ENCODE measurements at regions not wholly inside any gene's neighbourhood (a gene's known extent, or its start where the extent isn't known, plus 50 kb on each side); places are given as distances from the start of the nearest gene placed in this dataset.

DNA sequence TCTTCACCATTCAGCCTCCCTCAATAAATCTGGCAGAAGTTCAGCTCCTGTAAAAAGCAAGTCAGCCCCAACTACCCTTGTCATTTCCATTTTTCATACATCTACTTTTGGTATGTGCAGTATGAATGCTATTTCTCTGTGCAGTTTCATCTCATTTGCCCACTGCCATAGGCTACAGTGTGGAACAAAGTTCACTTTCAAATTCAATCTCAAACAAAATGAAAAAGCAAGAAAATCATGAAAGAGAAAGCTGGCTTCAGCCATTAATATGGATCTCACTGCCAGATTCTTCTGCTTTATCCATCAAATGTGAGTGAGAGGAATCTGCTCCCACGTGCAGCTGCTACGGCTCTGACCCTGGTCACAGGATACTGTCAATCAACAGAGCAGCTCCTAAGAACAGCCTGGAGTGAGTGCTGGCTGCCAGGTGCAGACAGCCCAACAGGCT is 494.2 kb downstream of the ZNF608 start:
- Histone ChIP-seq H3K9ac (ENCODE audit: insufficient read depth, low read depth, low read length) (no peak overlapping the region), H4K20me1 (ENCODE audit: insufficient read depth, low read length) (no peaks in the 10 kb centered on the region), H3K4me1 (ENCODE audit: insufficient read depth, low read length) (no peaks in the 10 kb centered on the region), H3K9me3 (ENCODE audit: low read length) (peaks cover 8% of the 10 kb centered on the region; the same call in 1 of the 2 replicates), H3K79me2 (ENCODE audit: insufficient read depth, low read length) (no peaks in the 10 kb centered on the region), H3K27me3 (ENCODE audit: control insufficient read depth in 1 of 2, insufficient read depth in 2 of 2, low read length in 2 of 2) (no peaks in the 10 kb centered on the region), H2AFZ (ENCODE audit: low read length) (no peak overlapping the region), H3K27ac (ENCODE audit: extremely low read length, insufficient read depth, low read length) (no peak overlapping the region), H3K36me3 (replicated peaks in 1 of 2; ENCODE audit: control insufficient read depth in 1 of 2, insufficient read depth in 2 of 2, low read length in 2 of 2) (no peaks in the 10 kb centered on the region), H3K4me3 (replicated peaks in 1 of 3; ENCODE audit: insufficient read depth in 1 of 3, low read depth in 2 of 3, low read length in 3 of 3) (no peak overlapping the region), H3K4me2 (ENCODE audit: low read depth, low read length) (no peak overlapping the region)
- ChIA-PET POLR2A (no interaction called here), CTCF (ENCODE audit: low intra/inter-chr PET ratio, low total read pairs) (no interaction called here)
- intact Hi-C loops (cut with micrococcal nuclease; ENCODE audit: unreplicated experiment) (no loop called here), in situ Hi-C loops (cut with HindIII; ENCODE audit: extremely low pct_ligation_motif_present, low pct_unique_long_range_greater_than_20kb) (no loop called here)
- FAIRE-seq (no peak), DNase-seq (ENCODE audit: low spot score) (no peak), ATAC-seq (no peak)
- WGBS (ENCODE audit: low lambda C conversion rate), result 0% methylated on average over 2 of the region's 2 CpGs
- BruUV-seq (replicated peaks), result no TSS peak
- no peak for TF ChIP-seq ATAD3A (CRISPR knock-in tag; IDR thresholded peaks at IDR 0.05)
- TF ChIP-seq FOXJ3 (CRISPR knock-in tag; IDR thresholded peaks at IDR 0.05; ENCODE audit: borderline replicate concordance), result no peak
- no peak for TF ChIP-seq MAFG (CRISPR knock-in tag; IDR thresholded peaks at IDR 0.05)
- TF ChIP-seq ZNF660 (CRISPR knock-in tag; IDR thresholded peaks at IDR 0.05; ENCODE audit: borderline replicate concordance, low read depth), result no peak
- no peak for TF ChIP-seq ZNF256 (CRISPR knock-in tag; conservative IDR thresholded peaks at IDR 0.05)
- TF ChIP-seq ZNF749 (CRISPR knock-in tag; IDR thresholded peaks at IDR 0.05; ENCODE audit: borderline replicate concordance), result no peak
- TF ChIP-seq, protein P1, sequence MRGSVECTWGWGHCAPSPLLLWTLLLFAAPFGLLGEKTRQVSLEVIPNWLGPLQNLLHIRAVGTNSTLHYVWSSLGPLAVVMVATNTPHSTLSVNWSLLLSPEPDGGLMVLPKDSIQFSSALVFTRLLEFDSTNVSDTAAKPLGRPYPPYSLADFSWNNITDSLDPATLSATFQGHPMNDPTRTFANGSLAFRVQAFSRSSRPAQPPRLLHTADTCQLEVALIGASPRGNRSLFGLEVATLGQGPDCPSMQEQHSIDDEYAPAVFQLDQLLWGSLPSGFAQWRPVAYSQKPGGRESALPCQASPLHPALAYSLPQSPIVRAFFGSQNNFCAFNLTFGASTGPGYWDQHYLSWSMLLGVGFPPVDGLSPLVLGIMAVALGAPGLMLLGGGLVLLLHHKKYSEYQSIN (CRISPR knock-in tag; IDR thresholded peaks at IDR 0.05; ENCODE audit: borderline replicate concordance), result no peak
- TF ChIP-seq, protein P2, sequence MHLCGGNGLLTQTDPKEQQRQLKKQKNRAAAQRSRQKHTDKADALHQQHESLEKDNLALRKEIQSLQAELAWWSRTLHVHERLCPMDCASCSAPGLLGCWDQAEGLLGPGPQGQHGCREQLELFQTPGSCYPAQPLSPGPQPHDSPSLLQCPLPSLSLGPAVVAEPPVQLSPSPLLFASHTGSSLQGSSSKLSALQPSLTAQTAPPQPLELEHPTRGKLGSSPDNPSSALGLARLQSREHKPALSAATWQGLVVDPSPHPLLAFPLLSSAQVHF (CRISPR knock-in tag; IDR thresholded peaks at IDR 0.05), result no peak
- no peak for TF ChIP-seq ZBTB42 (CRISPR knock-in tag; IDR thresholded peaks at IDR 0.05)
- no peak for TF ChIP-seq ZFP82 (CRISPR knock-in tag; IDR thresholded peaks at IDR 0.05; ENCODE audit: borderline replicate concordance)
- no peak for TF ChIP-seq ZNF317 (CRISPR knock-in tag; IDR thresholded peaks at IDR 0.05)
- no peak for TF ChIP-seq ZNF570 (CRISPR knock-in tag; IDR thresholded peaks at IDR 0.05; ENCODE audit: borderline replicate concordance)
- TF ChIP-seq, protein P3, sequence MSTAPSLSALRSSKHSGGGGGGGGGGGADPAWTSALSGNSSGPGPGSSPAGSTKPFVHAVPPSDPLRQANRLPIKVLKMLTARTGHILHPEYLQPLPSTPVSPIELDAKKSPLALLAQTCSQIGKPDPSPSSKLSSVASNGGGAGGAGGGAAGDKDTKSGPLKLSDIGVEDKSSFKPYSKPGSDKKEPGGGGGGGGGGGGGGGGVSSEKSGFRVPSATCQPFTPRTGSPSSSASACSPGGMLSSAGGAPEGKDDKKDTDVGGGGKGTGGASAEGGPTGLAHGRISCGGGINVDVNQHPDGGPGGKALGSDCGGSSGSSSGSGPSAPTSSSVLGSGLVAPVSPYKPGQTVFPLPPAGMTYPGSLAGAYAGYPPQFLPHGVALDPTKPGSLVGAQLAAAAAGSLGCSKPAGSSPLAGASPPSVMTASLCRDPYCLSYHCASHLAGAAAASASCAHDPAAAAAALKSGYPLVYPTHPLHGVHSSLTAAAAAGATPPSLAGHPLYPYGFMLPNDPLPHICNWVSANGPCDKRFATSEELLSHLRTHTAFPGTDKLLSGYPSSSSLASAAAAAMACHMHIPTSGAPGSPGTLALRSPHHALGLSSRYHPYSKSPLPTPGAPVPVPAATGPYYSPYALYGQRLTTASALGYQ (CRISPR knock-in tag; IDR thresholded peaks at IDR 0.05), result no peak
- no peak for TF ChIP-seq FOXM1 (CRISPR knock-in tag; IDR thresholded peaks at IDR 0.05)
- TF ChIP-seq HOXD1 (CRISPR knock-in tag; IDR thresholded peaks at IDR 0.05), result no peak
- TF ChIP-seq HES4 (CRISPR knock-in tag; IDR thresholded peaks at IDR 0.05; ENCODE audit: borderline replicate concordance), result no peak
- TF ChIP-seq ZNF143 (CRISPR knock-in tag; IDR thresholded peaks at IDR 0.05), result no peak
- no peak for TF ChIP-seq SP1 (IDR thresholded peaks at IDR 0.05)
- TF ChIP-seq SP1 (CRISPR knock-in tag; IDR thresholded peaks at IDR 0.05), result no peak
